H9 (cell line): ENCODE measurements at regions not wholly inside any gene's neighbourhood (a gene's known extent, or its start where the extent isn't known, plus 50 kb on each side); places are given as distances from the start of the nearest gene placed in this dataset.

Experiments
- DNase-seq: peaks from one replicate; pipeline ENCODE4 v3.0.0-alpha.2; 2017
- H2AFZ ChIP-seq: one replicate; pipeline ENCODE4 v1.6.1; 2013; ENCODE audit warnings: mild to moderate bottlenecking, low read length, control low read depth, moderate library complexity
- H2AK5ac ChIP-seq: 2 replicates; pipeline ENCODE4 v1.6.1; 2013; ENCODE audit warnings: low read length, control low read depth, mixed read lengths; ENCODE audit not compliant: insufficient read length
- H2BK120ac ChIP-seq: one replicate; pipeline ENCODE4 v1.6.1; 2013; ENCODE audit warnings: low read depth, mild to moderate bottlenecking, low read length, control low read depth, inconsistent platforms; ENCODE audit not compliant: poor library complexity, severe bottlenecking
- H2BK12ac ChIP-seq: 2 replicates; pipeline ENCODE4 v1.6.1; 2013; ENCODE audit warnings: low read length, control low read depth, mixed read lengths, low read depth; ENCODE audit not compliant: insufficient read length
- H2BK15ac ChIP-seq: 2 replicates; pipeline ENCODE4 v1.6.1; 2013; ENCODE audit warnings: low read depth, low read length, control low read depth
- H2BK20ac ChIP-seq: one replicate; pipeline ENCODE4 v1.6.1; 2013; ENCODE audit warnings: low read depth, mild to moderate bottlenecking, low read length, control low read depth, inconsistent platforms; ENCODE audit not compliant: poor library complexity, severe bottlenecking
- H2BK5ac ChIP-seq: 2 replicates; pipeline ENCODE4 v1.6.1; 2013; ENCODE audit warnings: low read length, control low read depth, mixed read lengths; ENCODE audit not compliant: insufficient read length
- H3K14ac ChIP-seq: 2 replicates; pipeline ENCODE4 v1.6.1; 2013; ENCODE audit warnings: low read length, control low read depth; ENCODE audit not compliant: insufficient read depth
- H3K18ac ChIP-seq: 2 replicates; pipeline ENCODE4 v1.6.1; 2013; ENCODE audit warnings: low read depth, mild to moderate bottlenecking, mixed read lengths, low read length, control low read depth; ENCODE audit not compliant: insufficient read length
- H3K23ac ChIP-seq: 2 replicates; pipeline ENCODE4 v1.6.1; 2013; ENCODE audit warnings: low read length, control low read depth, mixed read lengths, low read depth; ENCODE audit not compliant: insufficient read length
- H3K23me2 ChIP-seq: 2 replicates; pipeline ENCODE4 v1.6.1; 2013; ENCODE audit warnings: low read depth, mild to moderate bottlenecking, mixed read lengths, low read length, control low read depth; ENCODE audit not compliant: insufficient read length, poor library complexity, severe bottlenecking
- H3K27ac ChIP-seq: 2 replicates; pipeline ENCODE4 v1.5.1; 2013; ENCODE audit warnings: low read length, control low read depth, mixed read lengths, low read depth; ENCODE audit not compliant: insufficient read length
- H3K27me3 ChIP-seq: 2 replicates; pipeline ENCODE4 v1.6.1; 2013; ENCODE audit warnings: low read length, control low read depth, inconsistent platforms; ENCODE audit not compliant: insufficient read depth
- H3K4ac ChIP-seq: 2 replicates; pipeline ENCODE4 v1.6.1; 2013; ENCODE audit warnings: low read depth, mild to moderate bottlenecking, control low read depth, inconsistent platforms, low read length, moderate library complexity
- H3K4me1 ChIP-seq: 2 replicates; pipeline ENCODE4 v1.6.1; 2013; ENCODE audit warnings: low read length, control low read depth, inconsistent platforms; ENCODE audit not compliant: insufficient read depth
- H3K4me2 ChIP-seq: 2 replicates; pipeline ENCODE4 v1.6.1; 2013; ENCODE audit warnings: low read length, control low read depth, mixed read lengths; ENCODE audit not compliant: insufficient read length, insufficient read depth
- H3K56ac ChIP-seq: 2 replicates; pipeline ENCODE4 v1.6.1; 2013; ENCODE audit warnings: low read depth, mild to moderate bottlenecking, mixed read lengths, low read length, control low read depth; ENCODE audit not compliant: insufficient read length
- H3K79me1 ChIP-seq: 2 replicates; pipeline ENCODE4 v1.6.1; 2013; ENCODE audit warnings: low read depth, mild to moderate bottlenecking, moderate library complexity, low read length, control low read depth, inconsistent platforms; ENCODE audit not compliant: insufficient read depth, poor library complexity, severe bottlenecking
- H3K79me2 ChIP-seq: 2 replicates; pipeline ENCODE4 v1.6.1; 2013; ENCODE audit warnings: low read length, control low read depth, inconsistent platforms; ENCODE audit not compliant: insufficient read depth
- H3K9ac ChIP-seq: 2 replicates; pipeline ENCODE4 v1.6.1; 2013; ENCODE audit warnings: low read length, control low read depth, mixed read lengths; ENCODE audit not compliant: insufficient read length; ENCODE audit errors: extremely low read depth
- H3K9me3 ChIP-seq: one replicate; pipeline ENCODE4 v1.6.1; 2013; ENCODE audit warnings: low read depth, low read length, inconsistent platforms; ENCODE audit not compliant: control insufficient read depth
- H3T11ph ChIP-seq: one replicate; pipeline ENCODE4 v1.6.1; 2013; ENCODE audit warnings: mild to moderate bottlenecking, low read length, control low read depth, inconsistent platforms
- H4K20me1 ChIP-seq: one replicate; pipeline ENCODE4 v1.6.1; 2013; ENCODE audit not compliant: control insufficient read depth, insufficient read length, insufficient read depth
- H4K5ac ChIP-seq: 2 replicates; pipeline ENCODE4 v1.6.1; 2013; ENCODE audit warnings: low read depth, mild to moderate bottlenecking, mixed read lengths, low read length, control low read depth; ENCODE audit not compliant: insufficient read length
- H4K8ac ChIP-seq: replicated peaks from 2 replicates; pipeline ENCODE4 v1.6.1; 2013; ENCODE audit warnings: low read length, control low read depth, mixed read lengths, low read depth; ENCODE audit not compliant: insufficient read length
- H4K91ac ChIP-seq: 2 replicates; pipeline ENCODE4 v1.6.1; 2013; ENCODE audit warnings: low read depth, mild to moderate bottlenecking, moderate library complexity, mixed read lengths, low read length, control low read depth; ENCODE audit not compliant: insufficient read length
- H3K27ac Mint-ChIP-seq, 3 experiments: 2 replicates in 2 of 3; 3 replicates in 1 of 3; pipeline ENCODE4 v1.8.0; 2020 to 2021; ENCODE audit warnings: mixed read lengths in 3 of 3, mild to moderate bottlenecking in 1 of 3, moderate library complexity in 1 of 3
- H3K27me3 Mint-ChIP-seq: 2 replicates; pipeline ENCODE4 v1.8.0; 2021; ENCODE audit warnings: low read depth, mild to moderate bottlenecking, moderate library complexity, mixed read lengths
- H3K36me3 Mint-ChIP-seq, 3 experiments: 2 replicates in 2 of 3; 3 replicates in 1 of 3; pipeline ENCODE4 v1.8.0; 2020 to 2021; ENCODE audit warnings: low read depth in 3 of 3, mixed read lengths in 3 of 3; ENCODE audit not compliant: insufficient read depth in 1 of 3
- H3K4me1 Mint-ChIP-seq, 2 experiments: 2 replicates each; pipeline ENCODE4 v1.8.0; 2020; ENCODE audit warnings: mixed read lengths in 2 of 2
- H3K4me3 Mint-ChIP-seq, 2 experiments: 2 replicates in 1 of 2; 3 replicates in 1 of 2; pipeline ENCODE4 v1.8.0; 2020 to 2021; ENCODE audit warnings: mild to moderate bottlenecking in 2 of 2, mixed read lengths in 2 of 2, moderate library complexity in 1 of 2
- H3K9me3 Mint-ChIP-seq, 2 experiments: 2 replicates in 1 of 2; 3 replicates in 1 of 2; pipeline ENCODE4 v1.8.0; 2020; ENCODE audit warnings: mild to moderate bottlenecking in 2 of 2, mixed read lengths in 2 of 2, moderate library complexity in 1 of 2
- CTCF ChIP-seq: fragments of 200-600 bp; sonication (generic); conservative IDR thresholded peaks from 3 replicates; pipeline ENCODE4 v1.8.0; 2021; ENCODE audit warnings: antibody characterized with exemption, mild to moderate bottlenecking
- WGBS: extraction: QIAGEN DNeasy Blood & Tissue Kit; methylation state at CpG from one replicate; pipeline ENCODE4 v1.1.7; 2013; ENCODE audit warnings: missing lambda C conversion rate, low lambda C conversion rate, mixed read lengths; ENCODE audit not compliant: insufficient read length; ENCODE audit errors: extremely low coverage; 5-methylcytosine and 5-hydroxymethylcytosine counted together

- no peak overlapping the region for H3T11ph ChIP-seq
- H4K8ac ChIP-seq = no peak overlapping the region
- no peak overlapping the region for H4K91ac ChIP-seq
- no peak overlapping the region for H3K4ac ChIP-seq
- H3K18ac ChIP-seq = no peak overlapping the region
- TF ChIP-seq CTCF = no peak
- H3K36me3 Mint-ChIP-seq = no peaks in the 10 kb centered on the region
- no peak overlapping the region for H3K23ac ChIP-seq
- H3K27ac Mint-ChIP-seq = no peak overlapping the region
- no peak overlapping the region for H3K27ac ChIP-seq
- H3K79me2 ChIP-seq = no peaks in the 10 kb centered on the region
- no CpG with 5 or more reads among the region's 9 CpGs for WGBS
- no peak overlapping the region for H2BK20ac ChIP-seq
- H2AFZ ChIP-seq = no peak overlapping the region
- H4K20me1 ChIP-seq = no peaks in the 10 kb centered on the region
- no peaks in the 10 kb centered on the region for H3K9me3 Mint-ChIP-seq
- H3K79me1 ChIP-seq = no peaks in the 10 kb centered on the region
- no peak overlapping the region for H3K14ac ChIP-seq
- H2BK12ac ChIP-seq = no peak overlapping the region
- H3K56ac ChIP-seq = no peak overlapping the region
- no peaks in the 10 kb centered on the region for H3K9me3 ChIP-seq
- no peak overlapping the region for H3K4me2 ChIP-seq
- no peak overlapping the region for H2BK120ac ChIP-seq
- peaks cover 2 to 3% of the 10 kb centered on the region in 2 experiments; a peak in 3 of 4 replicates for H3K4me1 Mint-ChIP-seq
- DNase-seq = no peak
- H4K5ac ChIP-seq = no peak overlapping the region
- H3K9ac ChIP-seq = no peak overlapping the region
- no peak overlapping the region for H2BK5ac ChIP-seq
- no peaks in the 10 kb centered on the region for H3K4me1 ChIP-seq
- H3K23me2 ChIP-seq = no peaks in the 10 kb centered on the region
- no peak overlapping the region for H3K4me3 Mint-ChIP-seq
- H3K27me3 Mint-ChIP-seq = peaks cover 2% of the 10 kb centered on the region; the same call in 1 of the 2 replicates
- no peak overlapping the region for H2AK5ac ChIP-seq
- no peak overlapping the region for H2BK15ac ChIP-seq
- no peaks in the 10 kb centered on the region for H3K27me3 ChIP-seq
Measured at GRCh38 chr15:95295363-95295762, 1035.1 kb upstream of the NR2F2 start.
